ENCODE measurements at regions not wholly inside any gene's neighbourhood (a gene's known extent, or its start where the extent isn't known, plus 50 kb on each side); places are given as distances from the start of the nearest gene placed in this dataset.

GRCh38 chr18:53850902-53851301 is 373.6 kb downstream of the MBD2 start:
- TF ChIP-seq CTCF (IDR thresholded peaks at IDR 0.05) (no peak), POLR2AphosphoS5 (IDR thresholded peaks at IDR 0.05) (no peak), POLR2A (IDR thresholded peaks at IDR 0.05) (no peak)

All from prostate gland (tissue), 2 donors.